ENCODE measurements at regions not wholly inside any gene's neighbourhood (a gene's known extent, or its start where the extent isn't known, plus 50 kb on each side); places are given as distances from the start of the nearest gene placed in this dataset.
A peak's percentile ranks its signal among the peaks of the same experiment; 100 is the strongest.

DNA sequence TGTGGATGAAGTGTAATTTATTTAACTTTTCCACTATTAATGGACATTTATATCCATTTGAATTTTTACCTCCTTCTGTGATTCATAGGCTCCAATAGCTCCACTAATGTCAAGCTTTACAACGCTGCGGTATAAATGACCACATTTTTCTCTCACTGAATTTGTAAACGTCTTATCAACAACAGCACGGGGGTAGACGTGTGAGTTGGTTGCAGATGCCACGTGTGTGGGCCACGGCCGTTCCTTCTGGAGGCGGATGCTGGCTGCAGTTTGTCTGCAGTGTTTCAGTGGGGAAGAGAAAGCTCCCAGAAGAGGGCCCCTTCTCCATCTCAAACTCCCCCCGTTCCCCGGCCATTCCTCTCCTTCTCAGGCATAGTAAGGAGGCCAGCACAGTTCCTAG lies 68.2 kb upstream of the XYLT1 start:
- DNase-seq: no peak

DNA sequence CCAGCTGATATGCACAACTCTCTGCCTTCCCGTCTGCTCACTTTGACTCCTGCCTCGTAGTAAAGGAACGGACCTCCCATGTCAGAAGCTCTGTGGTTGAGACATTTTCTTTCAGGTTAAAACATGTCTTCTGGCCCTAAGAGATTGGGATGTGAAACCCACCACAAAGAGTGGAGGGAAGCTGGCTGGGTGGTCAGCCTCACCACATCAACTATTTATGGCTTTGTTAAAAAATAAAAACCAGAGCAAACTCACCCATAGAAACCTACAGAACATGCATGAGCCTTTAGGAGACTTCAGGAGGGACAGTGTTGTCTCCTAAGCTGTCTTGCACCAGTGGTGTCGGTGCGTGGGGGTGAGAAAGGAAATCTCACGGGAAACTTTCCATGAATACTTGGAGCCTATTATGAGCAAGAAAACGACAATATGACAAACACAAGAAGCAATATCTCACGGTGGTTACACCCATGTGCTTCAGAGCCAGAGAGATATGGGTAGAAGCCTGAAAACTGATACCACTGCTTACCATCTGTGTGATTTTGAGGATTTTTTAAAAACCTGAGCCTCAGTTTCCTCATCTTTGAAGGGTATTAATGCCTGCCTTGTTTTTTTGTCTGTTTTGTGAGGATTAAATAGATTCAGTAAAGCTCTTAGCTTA lies 61.7 kb upstream of the XYLT1 start:
- no peak for DNase-seq

DNA sequence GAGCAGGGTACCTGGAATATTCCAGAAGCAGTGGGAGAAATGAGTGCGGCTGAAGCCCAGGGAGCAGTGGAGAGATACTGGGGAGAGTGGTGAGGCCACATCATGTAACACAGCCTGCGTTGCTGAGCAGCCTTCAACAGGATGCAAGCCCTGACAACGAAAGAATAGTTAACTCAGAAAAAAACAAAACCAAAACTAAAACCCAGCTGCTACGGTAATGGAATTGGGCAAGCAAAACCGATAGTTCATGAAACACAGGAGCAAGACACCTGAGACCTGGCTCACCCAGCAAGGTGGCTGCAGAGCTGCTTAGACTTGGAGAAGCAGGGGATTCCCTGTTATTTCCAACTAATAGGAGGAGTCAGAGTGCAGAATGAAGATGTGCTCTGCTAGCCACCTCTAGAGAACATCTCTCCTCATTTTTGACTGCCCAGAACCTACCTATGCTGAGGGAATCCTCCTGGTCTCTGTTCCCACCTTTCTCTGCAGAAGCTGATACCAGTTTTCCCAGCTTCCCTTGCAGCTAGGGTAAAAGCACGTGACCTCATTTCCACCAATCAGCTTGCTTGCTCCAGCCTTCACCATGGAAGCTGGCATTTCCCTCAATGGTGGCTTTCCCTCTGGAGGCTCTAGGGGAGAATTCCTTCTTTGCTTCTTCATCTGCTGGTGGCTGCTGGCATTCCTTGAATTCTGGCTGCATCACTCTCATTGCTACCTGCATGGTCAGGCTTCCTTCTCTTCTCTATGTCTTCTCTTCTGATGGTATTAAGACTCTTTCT lies 59.4 kb upstream of the XYLT1 start:
- no peak for DNase-seq

DNA sequence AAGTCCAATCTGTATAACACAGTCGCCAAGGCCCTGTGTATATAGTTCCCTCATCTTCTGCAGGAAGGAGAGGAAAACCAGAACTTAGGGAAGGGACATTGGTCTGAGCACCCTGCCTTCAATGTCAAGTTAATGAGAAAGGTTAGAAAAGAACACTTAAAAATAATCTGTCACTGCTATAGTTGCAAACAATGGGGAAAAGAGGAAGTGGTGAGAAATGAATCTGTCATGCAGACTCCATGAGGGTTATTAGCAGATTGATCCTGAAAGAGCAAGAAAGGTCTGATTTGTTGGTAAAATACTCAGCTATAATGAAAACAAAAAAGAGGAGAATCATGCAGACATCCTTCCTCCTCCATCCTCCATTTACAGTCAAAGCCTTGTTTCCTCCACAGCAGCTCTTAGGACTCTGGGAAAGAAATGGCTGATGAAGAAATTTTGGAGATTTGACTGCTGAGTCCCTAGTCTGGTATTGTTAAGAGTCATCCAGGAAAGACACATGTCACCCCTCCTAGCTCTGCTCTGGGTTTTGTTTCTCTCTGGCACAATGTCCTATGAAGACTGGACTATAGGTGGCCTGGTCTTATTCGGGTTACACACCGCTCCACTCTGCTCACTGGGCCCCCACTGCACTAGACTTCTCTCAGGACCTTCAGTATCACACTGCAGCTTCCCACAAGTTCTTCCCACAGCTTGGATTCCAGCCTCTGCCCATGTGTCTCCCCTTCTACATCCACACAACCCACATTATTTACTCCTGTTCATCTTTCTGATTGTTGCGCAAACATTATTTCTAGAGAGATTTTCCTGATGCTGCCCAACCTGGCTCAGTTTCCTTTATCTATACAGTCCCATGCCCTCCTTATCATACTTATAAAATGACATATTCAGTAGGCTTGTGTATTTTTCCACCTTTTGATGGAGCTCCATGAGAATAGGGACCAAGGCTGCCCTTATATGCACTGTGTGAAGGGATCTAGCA lies 56.5 kb upstream of the XYLT1 start:
- DNase-seq: peak in 2 of 4 experiments; percentile 7 to 27

GRCh38 chr16:17524656-17525055 lies 53.9 kb upstream of the XYLT1 start:
- no peak for DNase-seq

DNA sequence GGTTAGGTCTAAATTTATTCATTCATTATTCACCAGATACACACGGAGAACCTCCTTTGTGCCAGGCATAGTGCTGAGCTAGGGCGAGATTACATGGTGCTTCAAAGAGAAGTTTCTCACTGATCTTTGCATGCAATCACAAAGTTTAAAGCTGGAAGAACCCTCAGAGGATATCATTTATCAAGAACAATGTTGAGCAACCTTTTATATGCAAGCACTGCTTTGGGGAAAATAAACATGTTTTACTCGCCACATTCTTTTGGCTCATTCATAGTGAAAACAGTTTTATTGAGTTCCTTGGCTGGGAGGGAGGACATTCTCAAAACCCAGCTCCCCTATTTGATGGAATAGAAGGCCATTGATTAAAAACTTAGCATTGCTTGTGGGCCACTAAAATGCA lies 49.8 kb upstream of the XYLT1 start:
- DNase-seq: no peak
